CD1c-positive myeloid dendritic cell (primary cell): ENCODE measurements at regions not wholly inside any gene's neighbourhood (a gene's known extent, or its start where the extent isn't known, plus 50 kb on each side); places are given as distances from the start of the nearest gene placed in this dataset.
"Not testable (repeated sequence)": the region's sequence is repeated elsewhere in the genome, so short reads cannot be mapped to it uniquely, and the experiment has no call there.

ENCODE experiments used
- DNase-seq: peaks from one replicate; pipeline ENCODE4 v3.0.0-alpha.2; 2016; ENCODE audit errors: extremely low spot score

- no peak for DNase-seq
Observed at GRCh38 chr16:62814891-62815290, 778.7 kb upstream of the CDH8 start.

- no peak for DNase-seq
Observed at GRCh38 chr16:62805221-62805857, 769.1 kb upstream of the CDH8 start.

- no peak for DNase-seq
Observed at GRCh38 chr16:62794724-62795123, 758.5 kb upstream of the CDH8 start.

GRCh38 chr16:62780081-62780480 is 743.8 kb upstream of the CDH8 start:
- DNase-seq, result not testable (repeated sequence)

- DNase-seq, result no peak
Observed at GRCh38 chr16:62764572-62764971, 728.3 kb upstream of the CDH8 start.

GRCh38 chr16:62760398-62760797 is 724.2 kb upstream of the CDH8 start:
- no peak for DNase-seq

- DNase-seq, result peak; percentile 35
Observed at GRCh38 chr16:62755938-62756337, 719.7 kb upstream of the CDH8 start.

- no peak for DNase-seq
Observed at GRCh38 chr16:62752854-62753253, 716.6 kb upstream of the CDH8 start.

GRCh38 chr16:62751218-62751617 is 715.0 kb upstream of the CDH8 start:
- no peak for DNase-seq

- no peak for DNase-seq
Observed at GRCh38 chr16:62741692-62742091, 705.5 kb upstream of the CDH8 start.

GRCh38 chr16:62738666-62739460 is 702.6 kb upstream of the CDH8 start:
- no peak for DNase-seq

- DNase-seq, result no peak
Observed at GRCh38 chr16:62732092-62732491, 695.9 kb upstream of the CDH8 start.

GRCh38 chr16:62724670-62725269 is 688.5 kb upstream of the CDH8 start:
- not testable (repeated sequence) for DNase-seq

GRCh38 chr16:62720651-62721050 is 684.4 kb upstream of the CDH8 start:
- no peak for DNase-seq

- no peak for DNase-seq
Observed at GRCh38 chr16:62717026-62717425, 680.8 kb upstream of the CDH8 start.

- no peak for DNase-seq
Observed at GRCh38 chr16:62715701-62716100, 679.5 kb upstream of the CDH8 start.

GRCh38 chr16:62712566-62712965 is 676.3 kb upstream of the CDH8 start:
- DNase-seq, result no peak

- no peak for DNase-seq
Observed at GRCh38 chr16:62711797-62712196, 675.6 kb upstream of the CDH8 start.

- DNase-seq, result no peak
Observed at GRCh38 chr16:62709794-62710193, 673.6 kb upstream of the CDH8 start.

GRCh38 chr16:62701426-62701825 is 665.2 kb upstream of the CDH8 start:
- no peak for DNase-seq

GRCh38 chr16:62700426-62701294 is 664.4 kb upstream of the CDH8 start:
- no peak for DNase-seq

- no peak for DNase-seq
Observed at GRCh38 chr16:62692685-62693084, 656.4 kb upstream of the CDH8 start.
